IMR-90 (cell line): ENCODE measurements at regions not wholly inside any gene's neighbourhood (a gene's known extent, or its start where the extent isn't known, plus 50 kb on each side); places are given as distances from the start of the nearest gene placed in this dataset.
A peak's percentile ranks its signal among the peaks of the same experiment; 100 is the strongest.

ENCODE experiments used
- ATAC-seq: fragments of 200-7000 bp; cut with Tn5 transposase; 2 replicates; pipeline ENCODE4 v1.9.1; 2020; ENCODE audit warnings: low read depth, mild to moderate bottlenecking, moderate library complexity
- BruUV-seq: library from RNA; stranded (reverse); fragments of 400-500 nt; replicated peaks from 2 replicates; lab custom pipeline; 2021; lab: Mats Ljungman, UMichigan
- CTCF ChIA-PET: fragments of 300-600 bp; formaldehyde crosslinking; extraction: SDS; loops from one replicate; lab custom pipeline; 2021; ENCODE audit warnings: antibody characterized with exemption; lab: Yijun Ruan, JAX
- POLR2A ChIA-PET: fragments of 300-600 bp; sonication (Branson Sonifier 250); formaldehyde crosslinking; loops from one replicate; lab custom pipeline; 2022; ENCODE audit warnings: antibody characterized with exemption; ENCODE audit not compliant: unreplicated experiment; lab: Charles Lee
- DNase-seq: peaks from one replicate; pipeline ENCODE4 v3.0.0; 2013
- H2AFZ ChIP-seq: replicated peaks from 2 replicates; pipeline ENCODE3; 2013; ENCODE audit warnings: low read length, mild to moderate bottlenecking; ENCODE audit not compliant: poor library complexity
- H2AK5ac ChIP-seq: 2 replicates; pipeline ENCODE4 v1.6.1; 2013; ENCODE audit warnings: low read depth, low read length, inconsistent platforms
- H2AK9ac ChIP-seq: replicated peaks from 2 replicates; pipeline ENCODE3; 2013; ENCODE audit warnings: mild to moderate bottlenecking, low read depth, low read length, moderate library complexity; ENCODE audit not compliant: poor library complexity
- H2BK120ac ChIP-seq: 2 replicates; pipeline ENCODE4 v1.6.1; 2013; ENCODE audit warnings: low read depth, low read length, inconsistent platforms
- H2BK15ac ChIP-seq: 3 replicates; pipeline ENCODE4 v1.6.1; 2013; ENCODE audit warnings: low read depth, low read length, inconsistent platforms
- H2BK20ac ChIP-seq: 2 replicates; pipeline ENCODE4 v1.6.1; 2013; ENCODE audit warnings: low read depth, mild to moderate bottlenecking, inconsistent platforms, low read length, moderate library complexity
- H2BK5ac ChIP-seq: 2 replicates; pipeline ENCODE4 v1.6.1; 2013; ENCODE audit warnings: mild to moderate bottlenecking, low read depth, low read length, inconsistent platforms; ENCODE audit not compliant: poor library complexity, severe bottlenecking
- H3K14ac ChIP-seq: replicated peaks from 2 replicates; pipeline ENCODE4 v1.6.1; 2013; ENCODE audit warnings: low read depth, low read length, inconsistent platforms
- H3K18ac ChIP-seq: 2 replicates; pipeline ENCODE4 v1.6.1; 2013; ENCODE audit warnings: low read depth, low read length, control low read depth
- H3K23ac ChIP-seq: 2 replicates; pipeline ENCODE4 v1.6.1; 2013; ENCODE audit warnings: low read depth, low read length, inconsistent platforms
- H3K27ac ChIP-seq: 2 replicates; pipeline ENCODE4 v1.5.1; 2013; ENCODE audit warnings: mild to moderate bottlenecking, control low read depth, low read length; ENCODE audit not compliant: insufficient read depth
- H3K27me3 ChIP-seq: 2 replicates; pipeline ENCODE4 v1.6.1; 2013; ENCODE audit warnings: low read length; ENCODE audit not compliant: control insufficient read depth, insufficient read depth
- H3K36me3 ChIP-seq: 2 replicates; pipeline ENCODE4 v1.6.1; 2013; ENCODE audit warnings: low read length, mixed read lengths; ENCODE audit not compliant: control insufficient read depth, insufficient read depth
- H3K4ac ChIP-seq: 2 replicates; pipeline ENCODE4 v1.6.1; 2013; ENCODE audit warnings: low read depth, low read length, inconsistent platforms
- H3K4me1 ChIP-seq: 2 replicates; pipeline ENCODE4 v1.6.1; 2013; ENCODE audit warnings: low read length, mixed read lengths; ENCODE audit not compliant: control insufficient read depth, insufficient read depth
- H3K4me2 ChIP-seq: 2 replicates; pipeline ENCODE4 v1.6.1; 2013; ENCODE audit warnings: low read depth, mild to moderate bottlenecking, control low read depth, low read length, moderate library complexity
- H3K4me3 ChIP-seq: 2 replicates; pipeline ENCODE4 v1.5.1; 2013; ENCODE audit warnings: low read depth, mild to moderate bottlenecking, control low read depth, low read length, moderate library complexity; ENCODE audit not compliant: insufficient read depth
- H3K56ac ChIP-seq: 2 replicates; pipeline ENCODE4 v1.6.1; 2013; ENCODE audit warnings: low read length, inconsistent platforms; ENCODE audit not compliant: insufficient read depth; ENCODE audit errors: extremely low read depth
- H3K79me1 ChIP-seq, 2 experiments: 2 replicates each; pipeline ENCODE4 v1.6.1; 2013; ENCODE audit warnings: low read length in 2 of 2, inconsistent platforms in 1 of 2, low read depth in 1 of 2
- H3K9ac ChIP-seq: 2 replicates; pipeline ENCODE4 v1.6.1; 2013; ENCODE audit warnings: low read depth, low read length, control low read depth
- H3K9me1 ChIP-seq: 2 replicates; pipeline ENCODE4 v1.6.1; 2013; ENCODE audit warnings: low read length, inconsistent platforms; ENCODE audit not compliant: insufficient read depth
- H3K9me3 ChIP-seq: 2 replicates; pipeline ENCODE4 v1.6.1; 2013; ENCODE audit warnings: low read length; ENCODE audit not compliant: control insufficient read depth, insufficient read depth
- H4K20me1 ChIP-seq: 2 replicates; pipeline ENCODE4 v1.6.1; 2013; ENCODE audit warnings: low read length, inconsistent platforms; ENCODE audit not compliant: insufficient read depth
- H4K5ac ChIP-seq: 2 replicates; pipeline ENCODE4 v1.6.1; 2013; ENCODE audit warnings: mild to moderate bottlenecking, low read depth, low read length, control low read depth
- H4K8ac ChIP-seq, 2 experiments: 2 replicates each; pipeline ENCODE4 v1.6.1; 2013; ENCODE audit warnings: low read depth in 2 of 2, low read length in 2 of 2, control low read depth in 1 of 2, inconsistent platforms in 1 of 2
- H4K91ac ChIP-seq: 2 replicates; pipeline ENCODE4 v1.6.1; 2013; ENCODE audit warnings: low read depth, low read length, inconsistent platforms; ENCODE audit not compliant: insufficient read depth
- BHLHE40 ChIP-seq: fragments of 150-350 bp; IDR thresholded peaks from 2 replicates; pipeline ENCODE4 v1.6.1; 2016; ENCODE audit warnings: mild to moderate bottlenecking, low read depth, low read length
- CEBPB ChIP-seq: IDR thresholded peaks from 2 replicates; pipeline ENCODE4 v1.6.1; 2012; ENCODE audit warnings: low read depth, low read length, improper control_type of control experiment
- CHD1 ChIP-seq: IDR thresholded peaks from 2 replicates; pipeline ENCODE4 v1.6.1; 2012; ENCODE audit warnings: low read depth, low read length, improper control_type of control experiment
- CTCF ChIP-seq: conservative IDR thresholded peaks from 2 replicates; pipeline ENCODE4 v1.5.1; 2012; ENCODE audit warnings: mild to moderate bottlenecking, low read depth, low read length, improper control_type of control experiment
- ELK1 ChIP-seq: fragments of 150-350 bp; IDR thresholded peaks from 2 replicates; pipeline ENCODE4 v1.6.1; 2016; ENCODE audit warnings: low read depth, mild to moderate bottlenecking, low read length, moderate library complexity, borderline replicate concordance
- FOS ChIP-seq: fragments of 150-350 bp; IDR thresholded peaks from 2 replicates; pipeline ENCODE4 v1.6.1; 2016; ENCODE audit warnings: low read depth, low read length
- MAFK ChIP-seq: IDR thresholded peaks from 2 replicates; pipeline ENCODE4 v1.6.1; 2012; ENCODE audit warnings: low read depth, low read length, improper control_type of control experiment
- MAZ ChIP-seq: IDR thresholded peaks from 2 replicates; pipeline ENCODE4 v1.6.1; 2012; ENCODE audit warnings: low read depth, mild to moderate bottlenecking, low read length, improper control_type of control experiment, moderate library complexity, borderline replicate concordance
- MXI1 ChIP-seq: IDR thresholded peaks from 2 replicates; pipeline ENCODE4 v1.6.1; 2012; ENCODE audit warnings: low read depth, mild to moderate bottlenecking, low read length, moderate library complexity, borderline replicate concordance
- NFE2L2 ChIP-seq: fragments of 150-350 bp; IDR thresholded peaks from 2 replicates; pipeline ENCODE4 v1.6.1; 2016; ENCODE audit warnings: low read depth, mild to moderate bottlenecking, low read length
- POLR2A ChIP-seq: IDR thresholded peaks from 2 replicates; pipeline ENCODE4 v1.6.1; 2012; ENCODE audit warnings: mild to moderate bottlenecking, low read depth, low read length
- RAD21 ChIP-seq: IDR thresholded peaks from 2 replicates; pipeline ENCODE4 v1.6.1; 2012; ENCODE audit warnings: low read length, improper control_type of control experiment
- RCOR1 ChIP-seq: IDR thresholded peaks from 2 replicates; pipeline ENCODE4 v1.6.1; 2012; ENCODE audit warnings: mild to moderate bottlenecking, low read length, improper control_type of control experiment; ENCODE audit not compliant: insufficient replicate concordance
- RFX5 ChIP-seq: IDR thresholded peaks from 2 replicates; pipeline ENCODE4 v1.8.0; 2012; ENCODE audit warnings: low read depth, mild to moderate bottlenecking, low read length, moderate library complexity
- SMC3 ChIP-seq: fragments of 150-350 bp; IDR thresholded peaks from 2 replicates; pipeline ENCODE4 v1.6.1; 2016; ENCODE audit warnings: low read depth, mild to moderate bottlenecking, antibody characterized with exemption, low read length, moderate library complexity
- USF2 ChIP-seq: fragments of 150-350 bp; IDR thresholded peaks from 2 replicates; pipeline ENCODE4 v1.6.1; 2017; ENCODE audit warnings: mild to moderate bottlenecking, antibody characterized with exemption, low read length, low read depth
- WGBS, 2 experiments: methylation state at CpG; one replicate each; pipeline versions ENCODE4 v1.1.5 to v1.1.7; 2013; ENCODE audit warnings: missing lambda C conversion rate in 2 of 2; ENCODE audit not compliant: insufficient read length in 1 of 2; ENCODE audit errors: extremely low coverage in 2 of 2; 5-methylcytosine and 5-hydroxymethylcytosine counted together
- dilution Hi-C: fragments of 300-500 bp; cut with HindIII; formaldehyde crosslinking; loops from one replicate; pipeline ENCODE4 v1.14.3; 2018; ENCODE audit warnings: low sequenced_read_pairs; ENCODE audit not compliant: unreplicated experiment
- in situ Hi-C: fragments of 300-500 bp; cut with MboI; formaldehyde crosslinking; loops from 3 replicates; pipeline ENCODE4 v1.14.3; 2019; ENCODE audit warnings: low sequenced_read_pairs, inconsistent platforms, mixed read lengths
- intact Hi-C: fragments of 100-400 bp; cut with micrococcal nuclease; formaldehyde crosslinking; loops from 2 replicates; pipeline ENCODE4 v1.10.0; 2022

- no peak overlapping the region for H2BK20ac ChIP-seq
- no peak overlapping the region for H2AFZ ChIP-seq
- H2BK5ac ChIP-seq, result no peak overlapping the region
- no peak overlapping the region for H3K4me2 ChIP-seq
- H3K9me3 ChIP-seq, result no peaks in the 10 kb centered on the region
- ChIA-PET CTCF (no interaction called here), POLR2A (interaction anchor here (0.6 kb wide), 1 partner anchor 86 kb away, joined by 3 read pairs; no protein-coding TSS in a partner anchor)
- H2AK5ac ChIP-seq, result no peak overlapping the region
- WGBS, 2 experiments, result no CpG with 5 or more reads among the region's 1 CpG
- no peak overlapping the region for H2AK9ac ChIP-seq
- ATAC-seq (no peak), DNase-seq (peak; percentile 56)
- H3K36me3 ChIP-seq, result no peaks in the 10 kb centered on the region
- H3K27ac ChIP-seq, result no peak overlapping the region
- intact Hi-C loops, result no loop called here
- H3K56ac ChIP-seq, result no peak overlapping the region
- no peak overlapping the region for H3K23ac ChIP-seq
- H2BK15ac ChIP-seq, result no peak overlapping the region
- no peak overlapping the region for H4K8ac ChIP-seq
- H3K4ac ChIP-seq, result no peak overlapping the region
- no peak overlapping the region for H2BK120ac ChIP-seq
- H3K79me1 ChIP-seq, result no peaks in the 10 kb centered on the region
- dilution Hi-C loops, result no loop called here
- in situ Hi-C loops, result no loop called here
- BruUV-seq, result no TSS peak
- H3K14ac ChIP-seq, result no peak overlapping the region
- peaks cover 20% of the 10 kb centered on the region for H3K4me1 ChIP-seq
- no peaks in the 10 kb centered on the region for H4K20me1 ChIP-seq
- no peak overlapping the region for H4K5ac ChIP-seq
- no peak overlapping the region for H3K4me3 ChIP-seq
- no peak overlapping the region for H4K91ac ChIP-seq
- no peak overlapping the region for H3K18ac ChIP-seq
- H3K9ac ChIP-seq, result no peak overlapping the region
- TF ChIP-seq BHLHE40 (no peak), USF2 (no peak), POLR2A (no peak), ELK1 (no peak), CEBPB (no peak), RAD21 (no peak), MAZ (no peak), MAFK (no peak), CTCF (no peak), MXI1 (no peak), CHD1 (no peak), RCOR1 (no peak), SMC3 (no peak), NFE2L2 (no peak), FOS (no peak), RFX5 (no peak)
- no peaks in the 10 kb centered on the region for H3K27me3 ChIP-seq
- peaks cover 6% of the 10 kb centered on the region; the same call in 1 of the 2 replicates for H3K9me1 ChIP-seq
Observed at GRCh38 chr1:67952071-67952470, 98.4 kb downstream of the DIRAS3 start.
